Occipital lobe (tissue), 1 donor: ENCODE measurements at regions not wholly inside any gene's neighbourhood (a gene's known extent, or its start where the extent isn't known, plus 50 kb on each side); places are given as distances from the start of the nearest gene placed in this dataset.
"Not testable (repeated sequence)": the region's sequence is repeated elsewhere in the genome, so short reads cannot be mapped to it uniquely, and the experiment has no call there.

ENCODE experiments used
- DNase-seq: peaks from one replicate; lab custom pipeline; 2025; lab: John Stamatoyannopoulos, UW

DNA sequence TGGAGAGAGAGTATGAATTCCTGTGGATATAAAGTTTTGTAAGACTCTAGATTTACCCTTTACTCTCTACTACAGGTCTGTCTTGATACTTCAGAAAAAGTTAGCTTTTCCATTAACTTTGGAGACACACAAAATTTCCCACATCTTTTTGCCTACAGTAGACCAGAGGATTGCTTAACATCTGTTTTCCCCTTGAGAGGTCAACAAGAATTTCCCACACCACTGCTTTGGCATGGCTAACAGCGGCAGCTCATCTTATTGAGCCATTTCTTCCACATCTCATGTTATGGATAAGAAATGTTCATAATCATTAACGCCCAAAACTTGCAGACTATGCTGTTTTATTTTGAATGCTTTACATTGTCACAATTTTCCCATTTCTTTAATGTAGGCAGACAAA is 273.6 kb upstream of the RGPD4 start:
- DNase-seq, result no peak

DNA sequence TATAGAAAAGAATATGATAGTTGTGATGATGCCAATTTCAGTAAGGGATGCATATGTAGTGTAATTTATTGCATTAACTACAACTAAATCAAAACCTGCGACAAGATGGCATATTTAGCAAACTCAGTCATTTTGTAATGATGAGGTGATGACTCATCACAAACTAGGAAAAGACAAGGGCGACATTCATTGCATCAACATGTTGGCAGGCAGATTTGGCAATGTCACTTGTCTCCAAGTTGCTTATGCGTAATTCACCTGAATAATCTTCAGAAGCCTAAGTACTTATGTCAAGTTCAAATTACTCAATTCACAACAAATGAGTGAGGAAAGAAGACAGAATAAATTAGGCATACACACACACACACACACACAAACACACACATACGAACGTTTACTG is 273.2 kb upstream of the RGPD4 start:
- no peak for DNase-seq

DNA sequence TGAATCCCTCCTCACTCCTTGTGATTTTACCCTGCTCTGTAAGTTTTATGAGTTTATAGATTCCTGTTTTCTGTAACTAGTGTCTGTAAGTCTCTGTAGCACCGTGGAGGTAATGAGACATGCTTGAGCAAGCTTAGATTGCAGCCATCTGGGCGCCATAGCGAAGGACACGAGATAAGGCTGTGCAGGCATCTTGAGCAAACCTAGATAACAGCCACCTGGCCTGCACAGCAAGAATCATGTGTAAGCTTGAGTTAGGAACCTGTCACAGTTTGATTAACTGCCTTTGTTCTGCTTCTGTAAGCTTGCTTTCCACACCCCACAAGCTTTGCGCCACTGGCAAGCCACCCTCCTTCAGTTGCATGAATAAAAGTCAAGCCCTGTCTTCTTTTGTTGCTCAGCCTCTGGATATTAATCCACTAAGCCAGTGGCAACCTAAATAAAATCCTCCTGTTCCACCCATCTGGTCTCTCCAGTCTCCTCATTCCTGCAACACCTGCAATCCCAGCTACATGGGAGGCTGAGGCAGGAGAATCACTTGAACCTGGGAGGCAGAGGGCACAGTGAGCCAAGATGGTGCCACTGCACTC is 270.6 kb upstream of the RGPD4 start:
- no peak for DNase-seq

DNA sequence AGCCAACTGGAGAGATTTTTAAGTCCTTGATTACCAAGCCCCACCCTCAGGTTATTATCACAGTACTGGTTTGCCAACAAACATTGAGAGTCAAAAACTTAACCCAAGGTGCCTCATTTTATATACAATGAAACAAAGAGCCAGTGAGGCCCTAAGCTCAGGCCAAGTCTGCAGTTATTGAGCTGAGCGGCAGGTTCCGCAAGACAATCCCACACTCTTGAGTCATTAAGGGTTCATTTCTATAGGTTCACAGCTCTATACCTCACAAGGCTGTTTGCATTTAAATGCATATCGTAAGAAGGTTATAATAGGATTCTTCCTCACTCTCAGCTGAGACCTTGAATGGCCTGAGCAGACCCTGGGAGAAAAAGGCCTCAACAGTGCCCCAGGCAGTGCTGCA is 268.4 kb upstream of the RGPD4 start:
- no peak for DNase-seq

DNA sequence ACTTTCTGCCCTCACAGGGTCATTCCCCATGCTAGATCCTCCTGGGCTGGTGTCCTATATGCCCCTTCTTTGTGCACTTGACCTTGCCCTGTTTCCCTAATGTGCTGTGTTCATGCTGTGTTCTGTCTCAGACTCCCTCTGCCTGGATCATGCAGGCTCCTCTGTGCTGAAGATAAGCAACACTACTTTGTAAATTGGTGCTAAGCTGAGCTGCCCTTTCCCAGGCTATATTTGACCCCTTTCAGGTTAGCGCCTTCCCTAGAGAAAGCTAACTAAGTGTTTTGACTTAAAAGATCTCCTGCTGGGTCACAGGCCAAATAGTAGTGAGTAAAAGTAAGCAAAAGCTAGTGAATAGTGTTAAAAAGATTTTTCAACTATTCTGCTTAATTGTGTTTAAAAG is 257.2 kb upstream of the RGPD4 start:
- no peak for DNase-seq

DNA sequence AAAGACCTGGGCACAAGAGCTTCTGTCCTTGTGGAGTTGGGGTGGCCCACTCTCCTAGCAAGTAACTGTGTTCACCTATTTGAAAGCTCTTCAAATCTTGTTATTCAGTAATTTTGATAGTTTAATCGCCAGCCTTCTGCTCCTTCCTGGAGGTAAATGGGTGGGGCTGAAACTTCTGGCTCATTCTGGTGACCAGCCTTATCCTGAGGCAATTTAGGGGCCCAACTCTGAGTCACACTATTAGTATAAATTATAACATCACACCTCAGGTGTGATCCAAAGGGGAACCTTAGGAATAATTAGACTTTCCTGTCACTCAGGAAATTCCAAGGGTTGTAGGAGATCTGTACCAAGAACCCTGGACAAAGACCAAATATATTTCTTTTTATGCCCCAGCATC is 255.8 kb upstream of the RGPD4 start:
- DNase-seq, result no peak

DNA sequence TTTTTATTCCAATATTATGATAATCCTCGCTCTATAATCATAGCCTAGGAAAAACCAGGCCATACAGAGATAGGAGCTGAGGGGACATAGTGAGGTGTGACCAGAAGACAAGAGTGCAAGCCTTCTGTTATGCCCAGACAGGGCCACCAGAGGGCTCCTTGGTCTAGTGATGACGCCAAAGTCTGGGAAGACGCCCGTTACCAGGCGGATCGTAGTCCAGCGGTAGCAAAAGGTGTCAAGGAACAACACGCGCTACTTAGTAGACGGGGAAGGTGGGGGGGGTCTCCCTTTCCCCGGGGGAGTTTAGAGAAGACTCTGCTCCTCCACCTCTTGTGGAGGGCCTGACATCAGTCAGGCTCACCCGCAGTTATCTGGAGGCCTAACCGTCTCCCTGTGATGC is 253.8 kb upstream of the RGPD4 start:
- DNase-seq, result not testable (repeated sequence)

DNA sequence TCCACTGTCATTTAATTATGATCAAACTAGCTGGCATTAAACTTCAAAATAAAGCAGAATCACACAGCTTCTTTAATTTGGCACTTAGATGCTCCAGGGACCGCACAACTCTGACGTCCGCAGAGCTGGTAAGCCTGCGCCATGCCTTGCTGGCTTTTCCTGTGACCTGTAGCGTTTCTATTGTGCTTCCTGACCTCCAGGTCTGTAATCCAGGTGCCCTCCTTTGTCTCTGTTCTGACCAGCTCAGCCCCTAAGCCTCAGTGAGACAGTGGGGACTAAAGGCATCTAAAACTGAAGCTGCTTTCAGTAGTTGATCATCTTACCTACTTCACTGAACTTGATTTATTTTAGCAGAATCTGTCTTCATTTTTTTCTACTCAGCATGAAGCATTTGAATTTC is 249.7 kb upstream of the RGPD4 start:
- DNase-seq, result no peak

DNA sequence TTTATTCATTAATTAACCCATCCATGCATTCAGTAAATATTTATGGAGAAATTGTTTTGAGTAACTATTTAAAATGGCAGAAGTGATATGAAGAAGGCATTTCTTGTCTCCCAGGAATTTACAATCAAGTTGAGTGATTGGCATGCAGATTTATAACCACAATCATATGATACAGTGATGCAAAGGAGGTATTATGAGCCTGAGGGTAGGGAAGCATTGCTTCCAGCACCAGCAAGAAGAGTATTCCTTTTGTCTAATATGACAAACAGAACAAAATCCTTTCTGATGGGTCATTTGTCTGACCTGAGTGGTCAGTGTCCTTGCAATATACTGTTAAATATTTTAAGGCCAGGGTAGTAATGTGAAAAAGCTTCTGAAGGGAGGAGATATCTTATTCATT is 244.2 kb upstream of the RGPD4 start:
- no peak for DNase-seq

DNA sequence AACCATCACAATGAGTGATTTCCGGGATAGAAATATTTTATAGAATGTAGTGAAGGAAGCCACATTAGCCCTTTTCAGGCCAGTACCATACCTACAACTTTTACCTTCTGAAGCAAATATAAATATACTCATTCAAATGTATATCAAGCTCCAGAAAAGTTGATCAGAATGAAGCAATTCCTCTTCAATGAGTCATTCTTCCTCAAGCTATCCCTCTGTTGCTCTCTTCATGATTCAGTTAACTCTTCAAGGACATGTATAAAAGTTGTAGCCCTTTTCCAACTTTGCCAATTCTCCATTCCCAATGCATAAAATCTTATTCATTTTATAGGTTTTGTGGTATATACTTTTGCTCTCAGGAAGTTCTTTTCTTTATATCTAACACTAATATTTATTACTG is 242.1 kb upstream of the RGPD4 start:
- DNase-seq, result no peak

DNA sequence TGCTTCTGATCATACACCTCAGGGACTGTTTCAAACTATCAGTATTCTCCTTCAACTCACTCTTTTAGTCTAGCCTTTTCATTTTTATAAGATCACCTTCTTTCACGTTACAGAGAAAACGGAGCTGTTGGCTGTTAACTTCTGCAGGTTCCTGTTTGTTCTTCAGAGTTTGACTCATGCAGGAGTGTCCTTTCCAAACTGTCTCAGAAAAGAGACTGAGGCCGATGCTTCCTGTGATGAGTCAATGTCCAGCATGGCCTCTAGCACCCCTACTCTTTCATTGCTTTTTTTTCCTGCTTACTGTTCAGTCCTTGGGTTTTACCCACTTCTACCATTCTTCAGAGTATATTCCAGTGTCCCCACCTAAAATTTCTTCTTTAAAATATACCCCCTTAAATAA is 240.8 kb upstream of the RGPD4 start:
- DNase-seq, result no peak

DNA sequence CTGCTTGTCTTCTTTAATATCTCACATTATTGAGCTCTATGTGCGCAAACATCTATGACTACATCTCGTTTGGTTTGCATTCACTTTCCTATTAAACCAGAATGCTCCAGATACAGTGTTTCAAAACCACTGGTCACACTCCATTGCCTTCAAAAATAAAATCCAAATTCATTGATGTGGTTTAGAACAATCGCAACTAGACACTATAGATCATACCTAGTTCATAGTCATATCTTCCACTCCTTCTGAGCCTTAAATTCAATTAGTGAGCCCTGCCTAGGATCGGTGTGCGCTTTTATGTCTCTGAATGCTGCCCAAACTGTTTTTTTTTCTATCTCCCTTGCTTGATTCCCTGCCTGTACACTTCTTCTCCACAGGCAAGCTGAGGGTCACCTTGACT is 238.5 kb upstream of the RGPD4 start:
- no peak for DNase-seq

DNA sequence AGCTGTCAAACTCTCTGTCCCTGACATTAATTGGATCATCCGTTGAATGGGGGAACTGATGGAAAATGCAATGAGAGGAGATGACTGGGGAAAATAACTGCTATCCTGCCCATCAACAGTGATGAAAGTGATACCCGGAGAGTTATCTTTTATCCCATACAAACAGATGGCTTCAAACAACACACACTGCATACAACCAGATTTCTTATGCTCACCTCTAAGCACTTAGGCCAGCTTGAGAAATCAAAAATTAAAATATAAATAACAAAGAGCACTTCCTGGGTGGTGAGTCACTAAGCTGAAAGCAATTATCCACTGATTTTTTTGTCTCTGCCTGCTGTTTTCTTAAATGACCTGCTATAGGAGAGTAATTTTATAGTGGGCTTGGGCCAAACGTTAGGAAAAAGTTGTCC is 237.6 kb upstream of the RGPD4 start:
- no peak for DNase-seq

DNA sequence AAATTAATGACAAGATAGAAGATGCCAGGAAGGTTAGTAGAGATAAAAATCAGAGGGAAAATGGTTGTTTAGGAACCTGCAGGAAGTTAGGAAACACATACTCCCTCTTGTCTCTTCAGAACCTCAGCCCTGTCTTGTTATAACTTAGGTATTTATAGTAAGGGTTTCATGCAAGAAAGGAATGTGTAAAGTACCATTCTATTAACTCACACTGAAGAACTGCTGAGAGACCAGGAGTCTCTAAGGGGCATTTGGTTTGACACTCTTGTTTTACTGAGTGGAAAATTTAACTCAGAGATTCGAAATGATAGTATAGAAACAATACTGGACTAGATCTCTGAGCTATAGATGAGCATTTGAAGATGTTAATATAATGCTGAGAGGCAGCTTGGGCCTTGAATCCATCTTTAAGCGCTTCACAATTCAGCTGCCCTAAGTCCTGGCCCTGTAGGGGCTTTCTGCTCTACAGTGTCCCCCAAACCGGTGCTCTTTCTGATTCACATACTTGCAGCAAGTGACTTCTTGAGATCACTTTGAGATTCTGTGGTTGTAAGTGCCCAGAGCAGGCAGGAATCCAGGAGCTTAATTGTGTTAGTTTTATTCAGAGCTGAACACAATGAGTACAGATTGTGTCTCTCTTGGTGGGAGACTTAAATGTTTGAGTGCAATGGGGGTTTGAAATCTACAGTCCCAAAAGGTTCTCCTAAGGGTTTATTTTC is 235.0 kb upstream of the RGPD4 start:
- DNase-seq, result no peak

DNA sequence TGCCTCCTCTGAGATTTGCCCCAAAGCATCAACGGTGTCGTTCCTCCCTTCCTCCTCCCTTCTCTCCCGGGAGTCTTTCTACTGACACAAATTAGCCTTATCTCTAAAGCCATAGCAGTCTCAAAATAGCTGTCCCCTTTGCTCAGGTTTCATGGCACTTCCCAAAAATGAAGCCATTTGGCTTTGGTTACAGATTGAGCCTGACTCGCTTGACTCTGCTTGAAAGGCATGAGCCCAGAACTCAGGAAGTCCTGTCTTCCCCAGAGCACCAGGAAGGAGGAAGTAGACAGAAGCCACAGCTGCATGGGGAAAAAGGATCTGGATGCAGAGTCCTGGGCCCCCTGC is 234.4 kb upstream of the RGPD4 start:
- no peak for DNase-seq

DNA sequence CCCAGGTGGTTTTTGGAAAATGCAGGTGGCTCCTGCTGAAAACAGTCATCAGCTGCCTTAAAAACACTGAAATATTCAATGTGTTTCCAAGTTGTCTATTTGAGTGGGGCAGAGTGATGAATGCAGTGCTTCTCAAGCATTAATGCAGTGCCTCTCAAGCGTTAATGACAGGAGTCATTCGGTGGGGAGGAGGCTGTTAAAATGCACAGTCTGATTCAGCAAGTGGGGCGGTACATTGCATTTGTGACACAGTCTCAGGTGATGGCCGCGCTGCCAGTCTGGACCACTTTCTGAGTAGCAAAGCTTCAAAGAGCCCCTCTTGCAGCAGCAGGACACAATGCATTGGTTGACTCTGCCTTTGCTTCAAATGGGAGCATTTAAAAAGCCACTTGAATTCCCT is 231.4 kb upstream of the RGPD4 start:
- DNase-seq, result no peak

DNA sequence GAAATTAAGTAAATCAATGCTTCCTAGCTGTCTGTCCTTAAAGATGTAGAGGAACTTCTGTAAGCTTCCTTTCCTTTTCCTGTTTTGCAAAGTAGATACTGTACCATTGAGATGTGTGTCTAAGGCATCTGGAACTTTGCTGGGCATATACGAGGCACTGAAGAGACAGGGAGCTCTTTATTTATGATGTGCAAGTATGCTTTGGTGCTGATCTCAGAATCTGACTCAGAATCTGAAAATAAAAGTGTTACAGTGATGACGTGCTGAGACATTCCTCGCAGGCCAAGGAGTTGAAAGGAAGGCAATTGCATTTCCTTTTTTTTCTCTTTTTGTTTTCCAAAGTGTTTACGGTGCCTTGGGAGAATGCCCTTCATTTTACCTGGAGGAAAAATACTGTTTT is 230.9 kb upstream of the RGPD4 start:
- DNase-seq, result no peak

DNA sequence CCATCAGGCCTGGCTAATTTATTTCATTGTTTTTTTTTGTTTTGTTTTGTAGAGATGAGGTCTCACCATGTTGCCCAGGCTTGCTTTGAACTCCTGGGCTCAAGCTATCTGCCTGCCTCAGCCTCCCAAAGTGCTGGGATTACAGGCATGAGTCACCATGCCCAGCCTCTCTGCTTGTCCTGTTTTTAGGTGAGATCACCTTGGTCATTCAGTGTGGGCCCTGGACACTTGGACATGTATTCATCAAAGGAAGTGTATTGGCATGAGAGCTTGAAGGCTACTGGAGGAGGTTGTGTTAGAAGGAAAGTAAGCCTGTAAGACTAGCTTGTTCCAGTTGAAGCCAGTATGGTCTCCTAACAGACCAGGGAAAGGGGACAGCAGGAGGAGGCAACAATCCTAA is 229.2 kb upstream of the RGPD4 start:
- DNase-seq, result no peak

DNA sequence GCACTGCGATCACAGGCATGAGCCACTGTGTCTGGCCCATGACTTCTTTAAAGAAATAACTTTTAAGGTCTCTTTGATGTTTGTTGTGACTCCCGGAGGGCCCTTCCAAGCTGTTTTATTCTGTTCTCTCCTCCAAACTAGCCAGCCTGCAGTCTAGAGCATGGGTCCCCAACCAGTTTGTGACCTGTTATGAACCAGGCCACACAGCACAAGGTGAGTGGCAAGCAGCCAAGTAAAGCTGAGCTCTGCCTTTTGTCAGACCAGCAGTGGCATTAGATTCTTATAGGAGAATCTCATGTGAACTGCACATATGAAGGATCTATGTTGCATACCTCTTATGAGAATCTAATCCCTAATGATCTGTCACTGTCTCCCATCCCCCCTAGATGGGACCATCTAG is 223.9 kb upstream of the RGPD4 start:
- DNase-seq, result no peak

DNA sequence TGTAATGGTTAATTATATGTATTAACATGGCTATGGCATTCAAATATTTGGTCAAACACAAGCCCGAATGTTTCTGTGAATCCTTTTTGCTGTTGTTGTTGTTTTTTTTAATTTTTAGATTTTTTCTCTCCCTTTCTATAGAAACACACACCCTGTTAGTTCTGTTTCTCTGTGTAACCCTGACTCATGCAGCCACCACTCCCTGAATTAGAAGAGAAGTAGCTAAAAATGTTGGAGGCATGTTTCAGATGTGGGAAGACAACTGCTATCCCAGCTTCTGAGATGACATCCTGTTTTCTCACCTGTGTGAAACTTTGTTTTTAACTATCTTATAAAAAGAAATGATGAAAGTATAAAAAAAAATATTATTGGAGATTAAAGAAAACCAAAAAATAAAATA is 219.6 kb upstream of the RGPD4 start:
- no peak for DNase-seq

DNA sequence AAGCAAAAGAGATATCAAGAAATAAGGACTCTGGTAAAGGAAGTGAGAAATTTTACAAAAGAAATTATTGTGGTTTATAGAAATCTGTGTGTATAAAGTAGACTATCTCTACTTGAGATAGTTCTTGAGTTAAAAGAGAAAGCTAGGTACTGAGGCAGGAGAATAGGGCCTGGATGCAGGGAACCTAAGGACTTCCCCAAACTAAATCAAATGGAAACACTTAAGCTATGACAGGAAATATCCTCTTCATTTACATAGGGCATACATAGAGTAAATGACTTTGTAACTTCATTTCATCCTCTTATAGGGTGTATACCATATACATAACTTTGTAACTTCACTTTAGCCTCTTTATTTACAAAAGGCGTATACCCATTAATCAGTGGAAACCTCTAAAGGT is 219.2 kb upstream of the RGPD4 start:
- DNase-seq, result no peak

DNA sequence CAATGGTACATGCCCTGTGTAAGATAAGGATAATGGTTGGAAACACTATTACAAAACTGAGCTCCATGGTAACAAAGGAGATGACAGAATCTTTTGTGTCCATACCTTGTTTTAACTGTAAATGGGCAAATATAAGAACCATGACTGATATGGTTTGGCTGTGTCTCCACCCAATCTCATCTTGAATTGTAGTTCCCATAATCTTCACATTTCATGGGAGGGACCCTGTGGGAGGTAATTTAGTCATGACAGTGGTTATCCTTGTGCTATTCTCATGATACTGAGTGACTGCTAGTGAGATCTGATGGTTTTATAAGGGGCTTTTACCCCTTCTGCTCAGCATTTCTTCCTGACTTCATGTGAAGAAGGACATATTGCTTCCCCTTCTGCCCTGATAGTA is 211.7 kb upstream of the RGPD4 start:
- DNase-seq, result no peak

DNA sequence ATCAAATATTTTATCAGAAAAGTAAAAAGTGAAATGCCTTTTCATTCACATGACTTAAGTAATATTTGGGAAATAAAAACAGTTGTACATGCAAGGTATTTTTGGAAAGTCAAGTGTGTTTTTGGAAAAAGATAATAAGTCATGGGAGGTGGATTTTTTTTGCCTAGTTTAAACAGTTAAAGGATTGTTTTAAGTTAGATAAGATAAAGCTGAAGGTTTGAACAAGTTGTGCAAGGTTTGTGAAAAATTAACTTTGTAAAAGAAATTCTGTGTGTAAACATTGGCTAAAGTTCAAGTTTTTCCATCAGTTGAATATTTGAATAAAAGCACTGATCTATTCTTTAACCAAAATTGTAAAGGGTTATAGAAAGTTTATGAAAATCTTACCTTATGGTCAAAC is 207.9 kb upstream of the RGPD4 start:
- DNase-seq, result no peak
